A549 (cell line): ENCODE measurements at regions not wholly inside any gene's neighbourhood (a gene's known extent, or its start where the extent isn't known, plus 50 kb on each side); places are given as distances from the start of the nearest gene placed in this dataset.

Experiments used
- CBX2 ChIP-seq: fragments of 200-600 bp; sonication (generic); IDR thresholded peaks from 2 replicates; pipeline ENCODE4 v1.6.1; 2016; ENCODE audit warnings: low read depth, mild to moderate bottlenecking, borderline replicate concordance
- CTCF ChIP-seq: fragments of >200 bp; sonication (Bioruptor Twin); formaldehyde crosslinking; IDR thresholded peaks from 3 replicates; pipeline ENCODE4 v1.5.1; 2016
- EP300 ChIP-seq, 2 experiments: fragments of >200 bp; sonication (Bioruptor Twin); formaldehyde crosslinking; IDR thresholded peaks; 2 replicates in 1 of 2; 3 replicates in 1 of 2; pipeline ENCODE4 v1.6.1; 2016 to 2017
- GATA3 ChIP-seq: IDR thresholded peaks from 2 replicates; pipeline ENCODE4 v1.6.1; 2012; ENCODE audit warnings: borderline replicate concordance
- HDAC2 ChIP-seq: fragments of 200-600 bp; sonication (generic); IDR thresholded peaks from 2 replicates; pipeline ENCODE4 v1.6.1; 2016
- HOXB13 ChIP-seq: fragments of 250-450 bp; sonication (Bioruptor Pico); IDR thresholded peaks from 2 replicates; pipeline ENCODE4 v1.5.0; 2020; ENCODE audit warnings: low read depth, mild to moderate bottlenecking, moderate library complexity
- MAZ ChIP-seq: fragments of 150-350 bp; IDR thresholded peaks from 2 replicates; pipeline ENCODE4 v1.6.1; 2014; ENCODE audit warnings: antibody characterized with exemption, low read depth, low read length, borderline replicate concordance
- NFE2L2 ChIP-seq: fragments of 150-350 bp; conservative IDR thresholded peaks from 2 replicates; pipeline ENCODE4 v1.6.1; 2014; ENCODE audit warnings: low read length
- POLR2A ChIP-seq: IDR thresholded peaks from 2 replicates; pipeline ENCODE4 v1.6.1; 2012; ENCODE audit warnings: mild to moderate bottlenecking, low read length
- SMC3 ChIP-seq: fragments of >200 bp; sonication (Bioruptor Twin); formaldehyde crosslinking; IDR thresholded peaks from 3 replicates; pipeline ENCODE4 v1.6.1; 2018; ENCODE audit warnings: inconsistent platforms
- SREBF2 ChIP-seq: fragments of 450-650 bp; IDR thresholded peaks from 2 replicates; pipeline ENCODE4 v1.6.1; 2014; ENCODE audit warnings: mild to moderate bottlenecking, moderate library complexity
- TP53 ChIP-seq: fragments of 250-450 bp; sonication (Bioruptor Pico); IDR thresholded peaks from 2 replicates; pipeline ENCODE4 v1.5.0; 2021; ENCODE audit warnings: mild to moderate bottlenecking, moderate library complexity
- USF2 ChIP-seq: fragments of 450-650 bp; IDR thresholded peaks from 2 replicates; pipeline ENCODE4 v1.6.1; 2014; ENCODE audit warnings: antibody characterized with exemption

- TF ChIP-seq HDAC2 (no peak), CTCF (no peak), EP300 (IDR thresholded peaks at IDR 0.05) (no peak), MAZ (no peak), SREBF2 (no peak), POLR2A (no peak), GATA3 (no peak), HOXB13 (CRISPR knock-in tag) (no peak), TP53 (CRISPR knock-in tag) (no peak), USF2 (no peak), NFE2L2 (no peak), CBX2 (no peak), SMC3 (no peak)
Observed at GRCh38 chr17:77600346-77600745, 358.2 kb upstream of the TNRC6C start.
